HTR-8/SVneo (cell line): ENCODE measurements at regions not wholly inside any gene's neighbourhood (a gene's known extent, or its start where the extent isn't known, plus 50 kb on each side); places are given as distances from the start of the nearest gene placed in this dataset.
"Not testable (repeated sequence)": the region's sequence is repeated elsewhere in the genome, so short reads cannot be mapped to it uniquely, and the experiment has no call there.

Experiments
- DNase-seq: peaks from one replicate; pipeline ENCODE4 v3.0.0; 2011; ENCODE audit warnings: low spot score, mixed read lengths; ENCODE audit not compliant: insufficient read length
- FAIRE-seq: peaks from 2 replicates; lab custom pipeline; 2011; peaks lifted over from hg19 to GRCh38; lab: Jason Lieb, UNC

DNA sequence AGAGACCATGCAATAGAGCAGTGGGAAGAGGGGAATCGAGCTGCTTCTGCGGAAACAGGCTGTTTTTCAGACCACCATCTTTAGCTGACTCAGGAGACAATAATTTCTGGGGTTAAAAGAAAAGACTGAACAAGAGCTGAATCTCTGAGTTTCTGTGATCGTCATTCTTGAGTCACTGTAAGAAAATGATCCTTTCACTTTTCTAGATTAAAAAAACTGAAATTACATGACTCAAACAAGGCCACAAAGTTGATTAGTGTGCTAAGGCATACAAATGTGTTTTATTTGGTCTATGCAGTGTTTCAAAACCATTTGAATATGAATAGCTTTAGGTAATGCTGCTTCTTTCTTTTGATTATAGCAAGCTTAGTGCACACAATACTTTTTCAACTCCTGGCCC, 194.4 kb upstream of the RPL34 start:
- DNase-seq: peak; percentile 28
- FAIRE-seq: no peak

DNA sequence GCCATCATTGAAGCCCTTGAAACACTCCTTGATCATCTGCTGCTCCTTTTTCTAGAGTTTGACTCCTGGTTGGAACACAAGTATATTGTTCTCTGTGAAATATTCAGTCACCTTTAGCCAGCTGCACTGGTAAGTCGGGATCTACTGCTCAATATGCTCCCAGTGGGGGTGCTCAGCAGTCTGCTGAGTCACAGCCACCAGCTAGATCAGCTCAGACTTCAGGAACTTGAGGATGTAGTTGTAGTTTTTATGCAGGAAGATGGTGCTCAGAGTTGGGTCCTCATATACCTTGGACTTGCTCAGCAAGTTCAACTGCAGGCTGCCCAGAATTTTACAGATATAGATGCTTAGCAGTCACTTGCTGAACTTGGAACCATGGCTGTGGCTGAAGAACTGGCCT, 202.5 kb upstream of the RPL34 start:
- FAIRE-seq: no peak

DNA sequence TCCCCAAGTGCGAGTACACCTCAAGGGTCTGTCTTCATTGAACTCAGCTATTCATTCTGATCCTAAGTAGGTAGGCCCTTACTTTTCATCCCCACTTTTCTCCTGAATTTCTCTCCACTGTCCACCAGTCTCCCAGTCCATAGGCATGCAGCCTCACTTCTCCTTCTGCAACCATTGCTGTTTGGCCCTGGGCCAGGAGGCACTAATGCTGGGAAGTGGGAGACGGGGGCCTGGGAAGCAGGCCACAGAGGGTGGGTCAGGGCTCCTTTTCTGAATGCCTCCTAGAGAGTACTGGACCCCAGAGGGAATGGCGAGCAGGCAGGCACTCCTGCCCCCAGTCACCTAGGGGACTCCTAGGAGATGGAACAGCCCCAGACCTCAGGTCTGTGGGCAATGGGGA, 203.5 kb upstream of the RPL34 start:
- FAIRE-seq: no peak
- no peak for DNase-seq

More for the DNA sequence above, 202.5 kb upstream of the RPL34 start:
- no peak for DNase-seq

DNA sequence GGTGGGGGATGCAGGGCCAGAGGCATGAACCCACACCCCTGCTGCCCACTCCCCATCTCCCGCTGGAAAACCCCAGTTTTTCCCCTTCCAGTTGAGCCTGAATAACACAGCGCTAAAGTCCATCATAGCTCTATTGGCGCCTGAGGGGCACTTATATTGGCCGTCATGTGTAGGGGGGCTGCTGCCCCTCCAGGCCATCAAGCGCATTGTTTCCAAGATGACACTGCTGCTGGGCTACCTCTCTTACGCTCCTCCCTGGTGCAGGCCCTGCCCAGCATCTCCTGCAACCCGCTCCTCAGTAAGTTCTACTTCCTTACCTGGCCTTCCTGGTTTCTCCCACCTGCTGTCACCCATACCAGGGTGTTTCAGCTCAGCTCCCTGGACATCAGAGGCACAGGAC, 205.0 kb upstream of the RPL34 start:
- FAIRE-seq (no peak), DNase-seq (no peak)

DNA sequence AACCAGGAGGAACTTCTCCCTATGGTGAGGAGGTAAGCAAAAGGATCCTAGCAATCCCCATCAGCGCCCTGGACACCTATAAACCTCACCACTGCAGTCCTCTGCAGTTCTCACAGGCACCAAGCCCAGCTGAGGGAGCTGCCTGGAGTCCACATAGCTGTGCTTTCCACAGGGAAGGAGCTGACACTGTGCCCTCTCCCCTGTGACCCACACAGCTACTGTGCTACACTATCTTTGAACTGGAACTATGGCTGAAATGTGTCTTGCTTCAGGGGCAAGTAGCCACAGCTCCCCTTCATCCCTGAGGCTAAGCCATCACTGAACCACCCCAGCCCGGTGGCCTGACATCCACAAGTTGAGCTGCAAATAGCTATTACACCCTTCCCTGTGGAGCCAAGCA, 208.5 kb upstream of the RPL34 start:
- DNase-seq (no peak), FAIRE-seq (no peak)

DNA sequence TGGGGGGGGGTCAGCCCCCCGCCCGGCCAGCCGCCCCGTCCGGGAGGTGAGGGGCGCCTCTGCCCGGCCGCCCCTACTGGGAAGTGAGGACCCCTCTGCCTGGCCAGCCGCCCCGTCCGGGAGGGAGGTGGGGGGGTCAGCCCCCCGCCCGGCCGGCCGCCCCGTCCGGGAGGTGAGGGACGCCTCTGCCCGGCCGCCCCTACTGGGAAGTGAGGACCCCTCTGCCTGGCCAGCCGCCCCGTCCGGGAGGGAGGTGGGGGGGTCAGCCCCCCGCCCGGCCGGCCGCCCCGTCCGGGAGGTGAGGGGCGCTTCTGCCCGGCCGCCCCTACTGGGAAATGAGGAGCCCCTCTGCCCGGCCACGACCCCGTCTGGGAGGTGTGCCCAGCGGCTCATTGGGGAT, 210.7 kb upstream of the RPL34 start:
- not testable (repeated sequence) for DNase-seq, FAIRE-seq

DNA sequence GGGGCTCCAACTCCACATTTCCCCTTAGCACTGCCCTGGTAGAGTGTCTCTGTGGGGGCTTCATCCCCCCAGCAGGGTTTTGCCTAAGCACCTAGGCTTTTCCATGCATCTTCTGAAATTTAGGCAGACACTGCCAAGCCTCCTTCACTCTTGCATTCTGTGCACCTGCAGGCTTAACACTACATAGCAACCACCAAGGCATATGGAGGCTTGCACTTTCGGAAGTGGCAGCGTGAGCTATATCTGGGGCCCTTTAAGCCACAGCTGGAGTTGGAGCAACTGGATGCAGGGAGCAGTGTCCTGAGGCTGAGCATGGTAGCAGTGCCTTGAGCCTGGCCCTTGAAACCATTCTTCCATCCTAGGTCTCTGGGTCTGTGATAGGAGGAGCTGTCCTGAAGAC, 214.8 kb upstream of the RPL34 start:
- DNase-seq (no peak), FAIRE-seq (no peak)

DNA sequence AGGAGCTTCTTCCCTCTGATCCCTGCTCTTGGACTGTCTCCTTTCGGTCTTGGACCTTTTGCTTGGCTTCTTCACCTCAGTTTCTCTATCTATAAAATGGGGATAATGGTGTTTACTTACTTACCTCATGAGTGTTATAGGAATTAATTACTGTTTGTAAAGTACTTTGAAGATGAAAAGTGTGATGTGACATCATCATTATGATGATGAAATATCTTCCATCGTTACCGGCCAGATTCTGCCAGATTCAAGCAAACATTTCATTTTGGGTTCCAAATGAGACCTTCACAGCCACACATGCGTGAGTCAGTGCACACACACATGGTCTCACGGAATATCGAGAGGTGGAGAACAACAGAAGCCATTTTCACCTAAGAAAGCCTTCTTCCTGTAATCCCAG, 220.1 kb upstream of the RPL34 start:
- no peak for DNase-seq
- FAIRE-seq: no peak

DNA sequence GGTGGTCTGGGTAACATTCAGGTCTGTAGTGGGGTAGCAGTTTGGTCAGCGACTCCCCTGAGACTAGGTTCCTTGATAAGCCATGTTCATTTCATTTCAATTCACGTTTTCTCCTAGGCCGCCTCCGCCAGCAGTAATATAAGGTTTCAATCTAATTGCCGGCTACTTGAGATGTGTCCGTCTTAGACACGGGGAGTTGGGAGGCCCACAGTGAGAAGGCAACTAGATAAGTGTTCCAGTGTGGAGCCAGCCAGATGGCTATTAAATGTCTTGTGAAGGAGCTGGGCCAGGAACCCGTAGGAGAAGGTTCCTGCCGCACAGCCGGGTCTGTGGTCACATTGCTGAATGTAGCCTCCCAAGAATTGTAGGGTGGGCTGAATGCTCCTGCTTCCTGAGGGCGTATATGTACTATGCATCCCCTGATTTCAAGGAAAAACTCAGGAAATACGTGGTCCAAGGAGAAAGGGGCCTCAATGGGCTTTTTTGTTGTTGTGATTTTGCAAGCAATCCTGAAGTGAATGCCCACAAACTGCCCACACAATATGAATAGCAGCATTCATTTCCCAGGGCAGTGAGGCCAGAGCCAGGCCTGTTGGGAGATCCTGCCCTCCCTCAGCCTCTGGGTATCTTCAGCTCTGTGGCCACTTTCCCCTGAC, 220.6 kb upstream of the RPL34 start:
- DNase-seq (no peak), FAIRE-seq (no peak)

DNA sequence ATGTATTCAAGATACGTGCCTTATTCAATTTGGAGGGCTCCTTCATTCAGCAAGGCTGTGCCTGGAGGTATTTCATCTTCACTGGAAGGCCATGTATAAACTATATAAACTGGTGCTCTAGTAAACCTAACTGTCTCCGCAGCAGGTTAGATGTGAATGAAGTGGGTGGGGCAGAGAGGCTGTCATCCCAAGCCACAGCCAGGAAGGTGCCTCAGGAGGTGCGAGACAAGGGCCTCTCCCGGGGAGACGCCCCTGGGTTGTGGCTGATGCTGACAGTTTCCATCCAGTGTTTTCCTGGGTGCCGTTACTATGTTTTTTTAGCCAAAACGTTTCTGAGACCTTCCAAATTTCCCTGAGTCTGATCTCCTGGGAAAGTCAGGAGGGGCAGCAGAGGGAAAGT, 221.5 kb upstream of the RPL34 start:
- no peak for DNase-seq
- FAIRE-seq: no peak

DNA sequence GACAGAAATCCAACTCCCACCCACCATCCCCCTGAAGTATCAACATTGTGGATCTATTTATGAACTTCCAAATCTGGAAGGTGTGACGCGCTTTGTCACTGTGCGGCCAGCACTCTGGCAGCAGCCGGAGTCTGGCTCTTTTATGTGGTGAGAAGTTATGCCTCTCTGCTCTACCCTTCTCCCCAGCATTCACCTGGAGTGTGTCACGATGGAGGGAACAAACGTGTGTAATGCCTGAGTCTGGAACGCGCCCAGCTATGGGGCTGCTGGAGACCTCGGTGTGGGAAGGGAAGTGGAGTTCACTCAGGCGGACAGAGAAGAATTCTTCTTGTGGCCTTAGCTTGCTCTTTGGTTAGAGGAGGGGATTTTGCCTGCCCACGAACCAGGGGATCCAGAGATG, 222.1 kb upstream of the RPL34 start:
- DNase-seq: no peak
- no peak for FAIRE-seq

DNA sequence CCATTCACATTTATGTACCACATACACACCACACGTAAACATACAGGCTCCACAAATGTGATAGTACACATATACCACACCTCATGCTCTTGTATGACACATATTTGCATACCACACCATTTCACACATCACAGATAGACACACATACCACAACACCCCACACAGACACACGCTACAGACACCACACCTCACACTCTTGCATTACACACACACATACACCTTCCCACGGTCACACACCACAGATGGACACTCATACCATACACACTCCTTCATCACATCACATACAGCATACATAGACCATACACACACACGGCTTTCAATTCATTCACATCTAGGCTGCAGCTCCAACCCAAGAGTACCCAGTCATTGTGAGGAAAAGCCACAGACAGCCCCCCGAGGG, 222.5 kb upstream of the RPL34 start:
- no peak for FAIRE-seq
- no peak for DNase-seq

DNA sequence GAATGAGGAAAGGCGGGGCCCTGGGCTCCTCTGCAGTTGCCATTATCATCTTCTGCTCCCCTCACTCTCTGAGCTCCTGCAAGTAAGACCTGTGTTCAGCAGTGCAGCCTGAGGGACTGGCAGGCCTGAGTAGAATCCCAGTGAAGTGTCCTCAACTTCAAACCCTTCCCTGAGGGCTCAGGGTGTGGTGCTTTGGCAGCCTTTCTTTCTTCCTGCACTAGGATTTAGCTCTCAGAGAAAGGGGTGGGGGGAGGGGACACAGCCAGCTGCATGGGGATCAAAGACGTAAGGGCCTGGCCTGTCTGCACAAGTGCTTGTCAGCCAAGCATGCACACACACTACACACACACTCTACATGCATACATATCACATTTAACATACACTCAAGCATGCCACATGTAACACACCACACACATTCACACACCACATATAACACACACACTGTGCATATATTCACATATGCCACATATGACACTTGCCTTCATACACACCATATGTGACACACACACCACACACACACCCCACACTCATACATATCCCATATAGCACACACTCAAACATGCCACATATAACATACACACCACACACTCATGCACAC, 223.4 kb upstream of the RPL34 start:
- no peak for FAIRE-seq
- DNase-seq: no peak

DNA sequence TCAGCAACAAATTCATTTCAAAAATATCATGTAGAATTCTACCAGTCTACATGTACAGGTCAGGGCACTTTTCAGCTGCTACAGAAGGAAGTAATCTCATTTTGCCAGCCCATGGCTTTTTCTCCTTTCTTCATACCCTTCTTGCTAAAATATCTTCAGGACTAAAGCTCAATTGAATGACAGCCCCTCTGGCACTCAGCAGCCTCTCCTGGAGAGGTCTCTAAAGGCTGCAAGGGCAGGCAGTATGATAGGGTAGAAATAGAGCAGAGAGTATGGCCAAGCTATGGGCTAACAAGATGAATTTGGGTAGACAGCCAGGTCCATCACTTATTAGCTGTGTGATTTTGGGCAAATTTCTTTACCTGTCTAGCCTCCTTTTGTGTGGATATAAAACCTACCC, 224.6 kb upstream of the RPL34 start:
- FAIRE-seq: no peak
- no peak for DNase-seq

DNA sequence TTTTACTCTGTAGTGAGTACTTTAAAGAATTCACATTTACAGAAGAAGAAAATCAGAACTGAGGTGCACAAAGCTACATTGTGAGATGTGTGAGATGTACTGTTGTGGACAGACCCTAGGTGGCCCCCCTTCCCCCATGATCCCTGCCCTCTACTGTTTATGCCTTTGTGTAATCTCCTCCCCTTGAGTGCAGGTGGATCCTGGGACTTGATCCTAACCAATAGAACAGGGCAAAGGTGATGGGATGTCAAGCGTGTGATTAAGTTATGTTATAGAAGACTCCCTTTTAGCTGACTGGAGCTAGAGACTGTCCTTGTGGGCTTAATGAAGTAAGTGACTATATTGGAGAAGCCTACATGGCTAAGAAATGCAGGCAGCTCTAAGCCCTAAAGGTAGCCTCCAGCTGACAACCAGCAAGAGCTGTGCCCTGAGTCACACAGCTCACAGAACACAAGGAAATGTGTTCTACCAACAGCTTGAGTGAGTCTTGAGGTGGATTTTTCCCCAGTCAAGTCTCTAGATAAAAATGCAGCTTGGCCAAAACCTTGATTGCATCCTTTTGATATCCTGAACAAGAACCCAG, 225.2 kb upstream of the LEF1 start:
- FAIRE-seq (no peak), DNase-seq (no peak)

DNA sequence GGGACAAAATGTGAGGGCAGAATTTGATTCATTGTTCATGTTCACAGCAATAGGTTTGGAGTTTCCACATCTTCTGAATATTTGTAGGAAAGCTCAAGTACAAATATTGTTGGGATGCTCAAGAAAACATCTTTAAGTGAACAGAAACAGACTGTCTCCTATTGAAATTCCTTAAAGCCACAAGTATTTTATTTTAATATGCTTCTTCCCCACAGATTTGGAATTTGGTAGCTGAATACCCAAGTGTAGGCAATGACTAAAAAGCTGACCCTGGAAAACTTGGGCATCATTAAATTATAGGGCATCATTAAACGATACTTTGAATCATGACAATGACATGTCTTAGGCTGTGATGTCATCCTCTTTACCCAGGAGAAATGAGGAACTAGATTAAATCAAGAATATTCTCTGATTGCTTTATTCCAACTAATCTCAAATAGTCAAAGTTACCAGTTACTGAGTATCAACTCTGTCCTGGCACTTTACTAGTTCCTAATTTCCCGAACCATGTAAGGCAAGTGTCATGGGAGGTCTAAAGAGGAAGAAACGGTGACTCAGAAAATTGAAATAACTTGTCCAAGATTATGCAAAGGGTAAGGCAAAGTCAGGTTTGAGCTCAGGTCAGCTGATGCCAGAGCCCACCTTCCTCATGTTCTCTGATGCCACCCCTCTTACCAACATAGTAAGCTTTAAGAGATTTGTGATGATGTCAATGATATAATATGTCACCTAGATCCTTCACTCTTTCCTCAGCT, 223.1 kb upstream of the LEF1 start:
- DNase-seq (no peak), FAIRE-seq (no peak)

DNA sequence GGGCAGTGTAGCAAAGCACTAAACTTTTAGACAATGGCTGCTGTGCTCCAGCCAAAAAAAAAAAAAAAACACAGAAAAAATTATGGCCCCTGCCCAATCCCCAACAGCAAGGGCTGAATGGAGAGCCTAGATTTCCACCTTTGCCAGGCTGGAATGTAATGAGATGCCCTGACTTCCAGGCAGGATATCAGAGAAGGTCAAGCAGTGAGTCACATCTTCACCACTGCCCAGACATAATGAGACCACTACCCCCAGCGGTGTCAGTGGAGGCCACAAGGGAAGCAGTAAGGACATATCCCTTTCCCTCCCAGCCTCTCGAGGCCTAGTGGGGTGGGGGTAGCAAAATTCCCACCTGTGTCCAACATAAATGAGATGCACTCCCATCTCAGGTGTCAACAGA, 216.3 kb upstream of the LEF1 start:
- FAIRE-seq (no peak), DNase-seq (no peak)

DNA sequence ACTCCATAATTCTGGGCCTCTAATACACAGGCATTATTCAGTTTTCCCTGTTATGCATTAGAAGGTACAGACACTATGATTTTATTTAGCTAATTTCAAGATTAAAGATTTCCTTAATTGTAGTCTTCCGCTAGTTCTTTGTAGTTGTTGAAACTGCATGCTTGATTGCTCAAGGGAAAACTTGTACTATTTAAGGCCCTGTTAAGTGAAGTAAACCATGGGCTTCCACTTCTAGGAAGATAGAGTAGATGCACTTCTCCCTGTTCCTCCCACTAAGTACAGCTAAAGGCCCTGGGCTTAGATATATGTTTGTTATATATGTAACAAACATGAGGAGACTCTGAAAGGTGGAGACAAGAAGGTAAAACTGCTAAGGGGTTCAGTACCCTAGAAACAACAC, 215.8 kb upstream of the LEF1 start:
- DNase-seq: no peak
- FAIRE-seq: no peak

DNA sequence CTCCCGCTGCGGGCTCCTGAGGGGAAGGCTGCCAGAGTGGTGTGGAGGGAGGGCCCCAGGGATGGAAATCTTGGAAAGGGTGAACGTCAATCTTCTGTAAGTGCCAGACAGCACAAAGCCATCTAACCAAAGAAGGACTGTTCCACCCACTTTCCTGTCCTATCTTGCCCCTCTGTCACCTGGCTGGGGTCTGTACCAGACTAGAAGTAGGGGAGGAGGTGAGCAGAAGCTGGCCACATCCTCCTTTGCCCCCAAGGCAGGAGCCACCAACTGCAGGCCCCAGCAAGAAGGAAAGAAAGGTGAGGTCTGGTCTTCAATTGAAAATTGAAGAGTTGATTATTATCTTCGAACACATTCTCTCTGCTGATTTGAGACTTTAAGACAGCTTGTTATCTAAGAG, 214.4 kb upstream of the LEF1 start:
- DNase-seq (no peak), FAIRE-seq (no peak)

DNA sequence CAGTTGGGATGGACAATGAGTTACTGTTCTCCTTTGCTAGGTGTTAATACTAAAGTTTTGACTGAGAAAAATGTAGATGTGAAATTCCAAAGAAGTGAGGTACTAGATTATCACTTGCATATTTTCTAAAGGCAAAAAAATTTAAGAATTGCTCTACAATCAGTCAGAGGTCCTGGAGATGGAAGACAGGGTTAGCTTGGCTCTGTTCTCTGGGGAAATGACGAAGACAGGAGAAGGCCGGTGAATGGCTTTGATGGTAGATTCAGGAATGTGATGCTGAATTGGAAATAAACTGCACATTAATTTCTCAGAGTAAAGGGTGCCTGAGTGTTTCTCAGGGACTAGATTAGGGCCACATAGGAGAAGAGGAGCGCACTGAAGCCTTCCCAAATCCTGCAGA, 214.0 kb upstream of the LEF1 start:
- no peak for DNase-seq
- FAIRE-seq: no peak

DNA sequence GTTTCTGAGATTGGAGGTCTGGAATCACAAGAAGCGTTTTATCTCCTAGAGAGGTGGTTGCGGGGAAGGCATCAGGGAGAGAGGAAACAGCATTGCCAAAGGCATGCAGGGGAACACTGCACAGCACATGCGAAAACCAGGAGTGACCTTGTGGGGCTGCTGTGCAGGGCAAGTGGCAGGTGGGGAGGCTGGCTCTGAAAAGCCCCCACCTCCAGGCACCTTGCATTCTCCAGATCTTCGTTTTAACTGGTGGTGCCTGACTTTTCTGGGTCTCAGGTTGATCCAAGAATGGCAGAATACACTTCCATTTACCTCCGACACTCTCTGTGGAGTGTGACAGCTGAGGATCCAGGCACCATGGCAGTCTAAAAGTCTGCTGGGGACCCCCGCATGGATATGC, 209.4 kb upstream of the LEF1 start:
- DNase-seq (no peak), FAIRE-seq (no peak)
